Transverse colon (tissue), 4 donors: ENCODE measurements at regions not wholly inside any gene's neighbourhood (a gene's known extent, or its start where the extent isn't known, plus 50 kb on each side); places are given as distances from the start of the nearest gene placed in this dataset.

Experiments
- DNase-seq: peaks from one replicate; pipeline ENCODE4 v3.0.0-alpha.2; 2019
- H3K27ac ChIP-seq, 4 donors: fragments of 200-600 bp; sonication (generic); 2 replicates each; pipeline ENCODE4 v1.5.1; 2016 to 2018; ENCODE audit warnings: inconsistent platforms in 4 of 4
- H3K27me3 ChIP-seq: fragments of 200-600 bp; sonication (generic); 2 replicates; pipeline ENCODE4 v1.5.1; 2017; ENCODE audit warnings: inconsistent platforms
- H3K36me3 ChIP-seq, 4 donors: fragments of 200-600 bp; sonication (generic); 2 replicates each; pipeline ENCODE4 v1.5.1; 2017 to 2019; ENCODE audit warnings: inconsistent platforms in 4 of 4
- H3K4me1 ChIP-seq, 4 donors: fragments of 200-600 bp; sonication (generic); 2 replicates each; pipeline ENCODE4 v1.5.1; 2017 to 2020; ENCODE audit warnings: inconsistent platforms in 4 of 4
- H3K4me3 ChIP-seq, 4 donors: fragments of 200-600 bp; sonication (generic); 1 replicate in 1 of 4; 2 replicates in 3 of 4; pipeline versions ENCODE4 v1.5.1 to v1.6.1; 2017 to 2019; ENCODE audit warnings: inconsistent platforms in 4 of 4
- H3K9me3 ChIP-seq, 2 donors: fragments of 200-600 bp; sonication (generic); 2 replicates each; pipeline ENCODE4 v1.5.1; 2017 to 2019; ENCODE audit warnings: inconsistent platforms in 2 of 2
- CTCF ChIP-seq, 5 experiments: fragments of 200-600 bp in 3 of 5; fragments of 450-650 bp in 2 of 5; sonication (generic) in 3 of 5; IDR thresholded peaks; 1 replicate in 2 of 5; 2 replicates in 3 of 5; pipeline ENCODE4 v1.5.1; 2016 to 2017; ENCODE audit warnings: antibody characterized with exemption in 5 of 5, inconsistent platforms in 3 of 5, mild to moderate bottlenecking in 2 of 5, moderate library complexity in 1 of 5
- EP300 ChIP-seq: sonication (generic); formaldehyde crosslinking; IDR thresholded peaks from one replicate; pipeline ENCODE4 v1.6.1; 2017; ENCODE audit warnings: antibody characterized with exemption, low read depth
- POLR2A ChIP-seq: fragments of 450-650 bp; IDR thresholded peaks from one replicate; pipeline ENCODE4 v1.6.1; 2016; ENCODE audit warnings: antibody characterized with exemption, mild to moderate bottlenecking, moderate library complexity
- POLR2AphosphoS5 ChIP-seq, 3 donors: sonication (generic); formaldehyde crosslinking; IDR thresholded peaks; one replicate each; pipeline ENCODE4 v1.6.1; 2016; ENCODE audit warnings: antibody characterized with exemption in 3 of 3
- WGBS, 2 donors: methylation state at CpG; one replicate each; pipeline ENCODE4 v1.1.5; 2018; ENCODE audit warnings: low coverage in 1 of 2; 5-methylcytosine and 5-hydroxymethylcytosine counted together
- in situ Hi-C, 4 donors: fragments of 200-750 bp; cut with MboI; loops; one replicate each; pipeline versions ENCODE4 v1.15.0 to v1.15.1; 2017; ENCODE audit warnings: low sequenced_read_pairs in 3 of 4, low pct_ligation_motif_present in 1 of 4, low pct_unique_long_range_greater_than_20kb in 1 of 4
- intact Hi-C: fragments of 100-400 bp; cut with DNase I; formaldehyde crosslinking; loops from one replicate; pipeline ENCODE4 v1.15.1; 2023; ENCODE audit warnings: low total_unique reads

GRCh38 chr20:12886618-12887363 is 122.0 kb upstream of the SPTLC3 start:
- intact Hi-C loops, result no loop called here
- no peak for TF ChIP-seq CTCF (IDR thresholded peaks at IDR 0.05)
- TF ChIP-seq POLR2AphosphoS5 (IDR thresholded peaks at IDR 0.05), result no peak
- no peak for TF ChIP-seq EP300
- no peak for TF ChIP-seq POLR2A
- H3K4me1 ChIP-seq, result no peaks in the 10 kb centered on the region
- H3K27ac ChIP-seq, result no peak overlapping the region
- H3K27me3 ChIP-seq, result no peaks in the 10 kb centered on the region
- no peaks in the 10 kb centered on the region for H3K36me3 ChIP-seq
- 76 to 84% methylated on average over 4 to 5 of the region's 5 CpGs for WGBS, 2 donors
- no peaks in the 10 kb centered on the region for H3K9me3 ChIP-seq
- DNase-seq, result no peak
- H3K4me3 ChIP-seq, result no peak overlapping the region
- in situ Hi-C loops, result loop anchor here in 1 of 4 donors (25.0 kb wide), 1 partner anchor 99 kb away; no protein-coding TSS in a partner anchor

GRCh38 chr20:12891643-12892042 is 117.1 kb upstream of the SPTLC3 start:
- TF ChIP-seq POLR2A (no peak), CTCF (IDR thresholded peaks at IDR 0.05) (no peak), POLR2AphosphoS5 (IDR thresholded peaks at IDR 0.05) (no peak), EP300 (no peak)
- in situ Hi-C loops, result loop anchor here in 1 of 4 donors (25.0 kb wide), 1 partner anchor 104 kb away; no protein-coding TSS in a partner anchor
- DNase-seq, result no peak

GRCh38 chr20:12893019-12893418 is 115.8 kb upstream of the SPTLC3 start:
- DNase-seq, result no peak
- Histone ChIP-seq H3K4me3 (no peak overlapping the region), H3K9me3 (no peaks in the 10 kb centered on the region), H3K4me1 (no peaks in the 10 kb centered on the region), H3K27me3 (no peaks in the 10 kb centered on the region), H3K36me3 (no peaks in the 10 kb centered on the region), H3K27ac (no peak overlapping the region)
- TF ChIP-seq POLR2AphosphoS5 (IDR thresholded peaks at IDR 0.05) (no peak), EP300 (no peak), CTCF (IDR thresholded peaks at IDR 0.05) (no peak), POLR2A (no peak)
- in situ Hi-C loops, result loop anchor here in 1 of 4 donors (25.0 kb wide), 1 partner anchor 106 kb away; no protein-coding TSS in a partner anchor
- intact Hi-C loops, result loop anchor here (5.0 kb wide), 1 partner anchor 1871 kb away; no protein-coding TSS in a partner anchor
- 57 to 76% methylated on average over 1 to 5 of the region's 5 CpGs for WGBS, 2 donors

More at GRCh38 chr20:12891643-12892042, 117.1 kb upstream of the SPTLC3 start:
- no peaks in the 10 kb centered on the region for H3K4me1 ChIP-seq
- WGBS, 2 donors, result 73% methylated on average over 3 of the region's 3 CpGs; no CpG with 5 or more reads in 1 of the 2 donors
- H3K4me3 ChIP-seq, result no peak overlapping the region
- no peaks in the 10 kb centered on the region for H3K27me3 ChIP-seq
- intact Hi-C loops, result loop anchor here (5.0 kb wide), 1 partner anchor 1869 kb away; no protein-coding TSS in a partner anchor
- H3K27ac ChIP-seq, result no peak overlapping the region
- H3K9me3 ChIP-seq, result no peaks in the 10 kb centered on the region
- no peaks in the 10 kb centered on the region for H3K36me3 ChIP-seq

- intact Hi-C loops (loop anchor here (5.0 kb wide), 1 partner anchor 1871 kb away; no protein-coding TSS in a partner anchor), in situ Hi-C loops (loop anchor here in 1 of 4 donors (25.0 kb wide), 1 partner anchor 106 kb away; no protein-coding TSS in a partner anchor)
- DNase-seq, result no peak
- Histone ChIP-seq H3K4me1 (no peaks in the 10 kb centered on the region), H3K27ac (no peak overlapping the region), H3K36me3 (no peaks in the 10 kb centered on the region), H3K4me3 (no peak overlapping the region), H3K9me3 (no peaks in the 10 kb centered on the region), H3K27me3 (no peaks in the 10 kb centered on the region)
- TF ChIP-seq POLR2AphosphoS5 (IDR thresholded peaks at IDR 0.05) (no peak), CTCF (IDR thresholded peaks at IDR 0.05) (no peak), POLR2A (no peak), EP300 (no peak)
- 75 to 76% methylated on average over 6 of the region's 6 CpGs for WGBS, 2 donors
Observed at GRCh38 chr20:12893653-12894052, 115.1 kb upstream of the SPTLC3 start.
